ENCODE measurements at regions not wholly inside any gene's neighbourhood (a gene's known extent, or its start where the extent isn't known, plus 50 kb on each side); places are given as distances from the start of the nearest gene placed in this dataset.
A peak's percentile ranks its signal among the peaks of the same experiment; 100 is the strongest.

DNA sequence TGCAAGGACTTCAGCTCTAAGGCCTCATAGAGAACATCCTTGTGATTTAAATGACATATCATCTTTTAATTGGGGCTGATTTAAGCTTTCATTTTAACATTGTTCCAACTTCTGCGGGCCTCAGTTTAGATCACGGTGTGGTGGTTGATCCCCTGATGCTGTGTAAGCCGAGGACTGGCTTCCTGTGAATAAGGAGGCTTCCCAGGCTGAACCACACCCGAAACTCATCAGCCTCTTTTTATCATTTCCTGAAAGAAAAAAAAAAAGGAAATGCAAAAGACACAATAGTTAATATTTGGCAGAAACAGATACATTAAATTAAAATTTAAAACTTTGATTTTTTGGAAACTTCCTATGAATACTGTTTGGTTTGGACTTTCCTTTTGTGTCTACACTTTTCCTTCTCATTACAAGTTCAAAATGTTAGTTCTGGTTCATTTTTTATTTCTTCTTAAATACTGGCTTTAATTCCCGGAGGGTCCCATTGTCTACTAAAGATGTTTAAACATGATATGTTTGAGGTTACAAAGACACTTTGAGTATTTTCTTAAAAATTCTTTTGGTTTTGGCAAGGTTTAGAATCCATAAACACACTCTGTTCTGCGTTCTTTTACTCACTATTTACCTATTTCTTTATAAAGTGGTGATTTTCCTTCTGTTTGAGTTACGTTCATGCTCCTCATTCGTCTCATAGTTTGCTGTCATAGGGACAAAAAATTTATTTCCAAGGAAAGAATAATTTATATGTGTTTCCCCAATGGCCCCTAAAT is 230.0 kb upstream of the SULF2 start:
- DNase-seq (ENCODE audit: low read depth): no peak

DNA sequence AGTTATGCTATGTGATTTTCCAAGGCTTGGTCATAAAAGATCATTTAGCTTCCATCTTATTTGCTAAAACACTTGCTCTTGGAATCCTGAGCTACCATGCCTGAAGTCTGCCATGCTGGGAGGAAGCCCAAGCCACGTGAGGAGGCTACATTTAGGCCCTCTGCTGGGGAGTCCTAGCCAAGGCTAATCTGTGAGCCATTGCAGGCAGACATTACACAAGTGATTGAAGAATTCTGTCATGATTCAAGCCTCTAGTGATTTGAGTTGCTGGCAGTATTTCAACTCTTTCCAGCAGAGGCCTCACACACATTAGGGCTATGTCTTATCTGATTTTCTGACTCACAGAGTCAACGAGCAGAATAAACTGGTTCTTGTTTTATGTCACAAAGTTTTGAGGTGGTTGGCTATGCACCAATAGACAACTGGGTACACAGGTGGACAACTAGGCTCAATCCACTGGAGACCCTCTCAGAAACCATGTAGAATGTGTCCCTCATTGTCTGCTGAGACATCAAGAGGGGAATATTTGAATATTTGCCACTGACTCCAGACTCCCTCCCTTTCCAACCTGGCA is 227.2 kb upstream of the SULF2 start:
- DNase-seq (ENCODE audit: low read depth): peak; percentile 57

DNA sequence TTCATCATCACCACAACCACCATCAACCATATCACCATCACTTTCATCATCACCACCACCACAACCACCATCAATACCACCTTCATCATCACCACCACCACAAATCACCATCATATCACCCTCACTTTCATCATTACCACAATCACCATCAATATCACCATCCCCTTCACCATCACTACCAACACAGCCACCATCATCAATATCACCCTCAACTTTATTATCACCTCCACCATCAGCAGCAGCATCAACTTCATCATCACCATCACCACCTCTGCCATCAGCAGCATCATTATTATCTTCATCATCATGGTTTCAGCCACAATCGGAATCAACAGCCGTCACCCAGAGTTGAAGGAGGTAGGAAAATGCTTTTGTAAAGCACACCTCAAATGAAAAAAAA is 225.7 kb upstream of the SULF2 start:
- DNase-seq (ENCODE audit: low read depth): no peak

DNA sequence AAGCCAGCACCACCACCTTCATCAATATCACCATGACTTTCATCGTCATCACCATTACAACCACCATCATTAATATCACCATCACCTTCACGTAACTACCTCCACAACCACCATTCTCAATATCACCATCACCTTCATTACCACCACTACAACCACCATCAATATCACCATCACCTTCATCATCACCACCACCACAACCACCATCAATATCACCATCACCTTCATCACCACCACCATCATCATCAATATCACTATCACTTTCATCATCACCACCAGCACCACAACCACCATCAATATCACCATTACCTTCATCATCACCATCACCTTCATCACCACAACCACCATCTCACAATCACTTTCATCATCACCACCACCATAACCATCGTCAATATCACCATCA is 225.3 kb upstream of the SULF2 start:
- DNase-seq (ENCODE audit: low read depth): no peak

DNA sequence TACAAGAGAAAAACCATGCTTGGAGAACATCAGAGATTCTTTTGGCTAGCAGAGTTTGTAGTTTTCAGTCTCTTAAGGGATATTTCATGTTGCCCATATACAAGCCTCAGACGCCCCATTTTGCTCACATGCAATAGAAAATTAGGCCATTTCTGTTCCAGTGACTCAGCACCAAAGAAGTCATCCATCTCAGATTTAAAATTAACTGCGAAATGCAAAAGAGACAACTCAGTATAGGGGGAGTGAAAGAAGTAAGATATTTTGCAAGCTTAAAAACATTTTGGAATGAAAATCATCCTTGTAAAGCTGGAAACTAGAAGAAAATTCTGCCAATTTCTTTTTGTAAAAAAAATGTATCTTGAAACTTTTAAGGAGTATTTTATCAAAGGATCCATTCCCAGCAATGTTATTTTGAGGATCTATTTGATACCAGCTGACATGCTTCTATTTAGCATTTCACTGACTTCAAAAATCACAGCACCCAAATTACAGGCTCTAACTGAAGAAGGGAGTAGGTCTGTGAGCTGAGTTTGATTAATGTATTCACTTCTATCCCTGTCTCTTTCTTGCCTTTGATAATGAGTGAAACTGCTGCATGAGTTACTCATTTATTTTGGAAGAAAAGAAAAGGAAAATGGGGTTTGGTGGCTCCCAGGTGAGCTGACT is 223.7 kb upstream of the SULF2 start:
- DNase-seq (ENCODE audit: low read depth): peak; percentile 41

DNA sequence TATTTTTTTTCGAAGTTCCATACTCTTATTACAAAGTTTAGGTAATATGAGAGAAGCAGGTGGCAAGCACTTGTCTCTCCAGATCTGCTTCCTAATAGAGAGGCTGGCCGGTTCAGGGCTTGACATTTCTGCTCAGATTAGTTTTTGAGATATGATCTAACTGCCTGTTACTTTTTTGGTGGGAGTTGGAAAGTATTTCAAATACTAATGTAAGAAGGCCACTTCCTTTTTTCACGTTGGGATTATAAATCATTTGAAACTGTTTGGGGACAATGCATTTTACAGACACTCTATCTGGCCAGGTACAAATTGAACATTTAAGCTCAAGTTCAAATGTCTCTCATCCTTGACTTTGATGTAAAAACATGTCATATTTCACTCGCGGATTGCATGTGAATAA is 222.1 kb upstream of the SULF2 start:
- no peak for DNase-seq (ENCODE audit: low read depth)

DNA sequence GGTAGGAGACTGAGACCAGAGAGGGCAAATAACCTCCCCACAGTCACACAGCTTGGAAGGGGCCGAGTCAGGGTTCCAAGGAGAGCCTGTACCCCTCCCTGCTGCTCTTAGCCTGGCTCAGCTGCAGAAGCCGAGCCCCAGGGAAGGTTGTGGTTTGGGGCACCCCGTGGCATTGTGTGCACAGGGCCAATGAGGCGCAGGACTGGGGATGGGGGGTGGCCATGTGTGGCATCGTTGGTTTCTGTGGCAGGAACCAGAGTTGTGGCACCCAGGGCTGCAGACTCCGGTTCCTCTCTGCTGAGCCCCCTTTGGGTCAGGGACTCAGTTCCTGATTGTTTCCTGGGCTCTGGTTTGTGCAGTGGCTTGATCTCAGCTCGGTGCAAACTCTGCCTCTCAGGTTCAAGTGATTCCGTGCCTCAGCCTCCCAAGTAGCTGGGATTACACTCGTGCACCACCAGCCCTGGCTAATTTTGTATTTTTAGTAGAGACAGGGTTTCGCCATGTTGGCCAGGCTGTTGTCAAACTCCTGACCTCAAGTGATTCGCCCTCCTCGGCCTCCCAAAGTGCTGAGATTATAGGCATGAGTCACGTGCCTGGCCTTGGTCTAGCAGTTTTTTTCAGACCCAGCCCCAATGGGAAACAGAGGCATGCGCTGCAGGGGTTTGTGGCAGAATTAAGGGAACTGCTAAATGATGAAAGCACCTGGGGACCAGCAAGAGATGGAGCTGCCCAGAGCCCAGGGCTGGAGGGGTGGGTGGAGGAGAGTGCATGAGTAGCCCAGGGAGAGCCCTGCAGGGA is 221.0 kb upstream of the SULF2 start:
- DNase-seq (ENCODE audit: low read depth): peak; percentile 41

DNA sequence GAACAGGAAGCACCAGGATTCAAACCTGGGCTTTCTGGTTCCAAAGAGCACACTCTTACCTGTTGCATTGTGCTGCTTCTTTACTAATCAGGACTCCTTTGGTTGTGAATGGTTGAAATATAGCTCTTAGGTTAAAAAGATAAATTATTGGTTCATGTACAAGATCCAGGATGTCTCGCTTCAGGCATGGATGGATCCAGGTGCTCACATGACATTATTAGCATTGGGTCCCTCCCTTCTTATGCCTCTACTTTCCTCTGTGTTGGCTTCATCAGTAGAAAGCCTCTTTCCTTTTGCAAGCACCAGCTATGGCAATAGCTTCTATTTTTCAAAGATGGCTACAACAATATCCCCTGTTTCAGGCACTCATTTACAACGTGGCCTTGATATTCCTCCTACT is 217.7 kb upstream of the SULF2 start:
- no peak for DNase-seq (ENCODE audit: low read depth)

DNA sequence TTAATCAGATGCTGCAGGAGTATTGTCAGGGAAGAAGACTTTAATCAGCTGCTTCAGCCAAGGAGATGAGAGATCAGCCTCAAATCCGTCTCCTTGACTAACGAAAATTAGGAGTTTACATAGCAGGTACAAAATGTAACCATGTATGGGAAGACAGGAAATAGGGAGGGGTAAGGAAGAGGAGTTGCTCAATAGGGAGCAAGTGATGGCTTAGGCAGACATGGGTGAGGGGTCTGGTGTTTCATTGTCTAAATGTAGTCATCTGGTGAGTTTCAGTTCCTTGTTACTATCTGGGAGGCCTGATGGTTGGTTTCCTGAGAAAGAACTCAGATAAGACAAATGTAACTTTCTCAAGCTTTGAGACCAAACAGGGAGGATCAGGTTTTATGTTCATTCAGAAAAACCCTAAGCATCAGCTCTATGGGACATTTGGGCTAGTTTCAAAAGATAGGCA is 217.3 kb upstream of the SULF2 start:
- no peak for DNase-seq (ENCODE audit: low read depth)

DNA sequence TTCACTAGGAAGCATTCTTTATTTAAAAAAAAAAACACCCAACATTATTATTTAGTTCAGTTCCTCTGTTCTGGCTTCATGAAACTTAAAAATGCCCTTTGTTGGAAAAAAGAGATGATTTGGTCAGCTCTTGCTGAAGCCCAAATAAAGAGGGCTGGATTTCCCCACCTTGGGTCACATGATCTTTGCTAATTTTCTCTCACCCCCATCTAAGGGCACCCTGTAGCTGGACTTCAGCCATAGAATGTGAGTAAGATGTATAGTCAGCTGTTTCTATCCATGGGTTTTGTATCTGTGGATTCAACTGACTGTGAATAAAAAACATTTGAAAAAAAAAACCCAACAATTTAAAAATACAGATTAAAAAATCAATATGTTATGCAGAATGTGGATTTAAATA is 213.9 kb upstream of the SULF2 start:
- DNase-seq (ENCODE audit: low read depth): no peak

DNA sequence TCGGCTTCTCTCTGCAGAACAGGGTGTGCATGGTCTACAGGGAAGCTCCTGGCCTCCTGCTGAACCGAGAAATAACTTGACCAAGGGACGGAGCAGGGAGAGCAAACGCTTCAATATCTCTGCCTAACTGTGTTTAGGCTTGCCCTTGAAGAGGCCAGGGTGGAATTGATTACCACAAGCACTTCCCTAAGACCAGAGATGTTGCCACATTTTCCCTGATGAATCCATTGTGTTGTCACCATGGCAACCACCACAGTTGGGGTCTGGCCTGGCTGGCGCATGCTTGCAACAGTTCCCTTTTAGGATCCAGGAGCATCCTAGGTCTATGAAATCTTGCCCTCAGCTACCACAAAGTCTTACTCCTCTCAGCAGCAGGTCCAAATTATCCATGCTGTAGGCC is 213.5 kb upstream of the SULF2 start:
- DNase-seq (ENCODE audit: low read depth): no peak

DNA sequence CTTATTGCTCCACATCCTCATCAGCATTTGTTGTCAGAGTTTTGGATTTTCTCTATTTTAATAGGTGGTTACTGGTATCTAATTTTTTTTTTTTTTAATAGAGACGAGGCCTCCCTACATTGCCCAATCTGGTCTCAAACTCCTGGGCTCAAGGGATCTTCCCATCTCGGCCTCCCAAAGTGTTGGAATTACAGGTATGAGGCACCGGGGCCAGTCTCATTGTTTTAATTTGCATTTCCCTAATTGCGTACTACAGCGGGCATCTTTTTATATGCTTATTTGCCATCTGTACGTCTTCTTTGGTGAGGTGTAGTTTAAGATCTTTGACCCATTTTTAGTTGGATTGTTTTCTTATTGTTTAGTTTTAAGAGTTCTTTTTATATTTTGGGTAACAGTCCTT is 210.4 kb upstream of the SULF2 start:
- no peak for DNase-seq (ENCODE audit: low read depth)

DNA sequence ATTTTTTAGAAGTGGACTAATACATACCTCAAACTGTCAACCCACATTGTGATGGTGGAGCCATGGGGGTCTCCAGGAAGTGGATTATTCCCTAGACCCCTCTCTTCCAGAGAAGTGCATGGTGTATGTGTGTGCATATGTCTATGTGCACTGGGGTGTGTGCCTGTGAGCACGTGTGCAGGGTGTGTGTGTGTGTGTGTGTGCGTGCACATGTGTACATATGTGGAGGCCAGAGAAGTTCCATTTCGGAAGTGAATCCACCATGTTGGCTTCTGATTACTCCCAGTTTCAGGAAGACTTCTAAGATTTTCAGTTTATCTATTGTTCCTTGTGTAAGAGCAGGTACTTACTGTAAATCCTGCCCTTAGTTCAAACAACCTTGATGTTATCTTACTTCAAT is 208.5 kb upstream of the SULF2 start:
- no peak for DNase-seq (ENCODE audit: low read depth)

DNA sequence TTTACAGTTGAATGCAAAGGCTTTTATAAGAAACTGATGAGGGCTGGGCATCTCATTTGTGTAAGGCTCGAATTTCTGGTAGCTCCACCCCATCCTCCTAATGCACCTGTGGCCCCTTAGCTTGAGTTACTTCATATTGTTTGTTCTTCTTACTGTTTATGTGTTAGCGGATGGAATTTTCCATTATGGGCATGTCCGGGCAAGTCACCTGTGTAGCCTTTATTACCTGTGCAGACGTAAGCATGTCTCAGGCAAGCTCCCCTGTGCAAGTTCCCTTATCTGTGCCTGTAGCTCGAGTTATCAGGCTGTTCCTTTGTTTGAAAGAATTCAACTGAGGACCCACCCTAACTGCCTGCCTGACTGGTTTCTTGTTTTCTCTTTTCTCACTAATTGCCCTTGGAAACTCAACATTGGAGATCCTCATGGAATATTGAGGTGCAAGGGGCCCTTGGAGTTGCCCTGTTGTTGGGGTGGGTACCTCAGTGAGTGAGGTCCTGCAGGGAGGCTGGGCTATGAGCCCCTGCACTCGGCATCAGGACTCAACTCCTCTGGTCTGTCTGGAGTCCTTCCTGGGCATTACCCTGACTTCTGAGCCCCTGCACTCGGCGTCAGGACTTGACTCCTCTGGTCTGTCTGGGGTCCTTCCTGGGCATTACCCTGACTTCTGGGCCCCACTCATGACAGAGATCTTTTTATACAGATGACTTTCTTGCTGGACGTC is 207.9 kb upstream of the SULF2 start:
- DNase-seq (ENCODE audit: low read depth): no peak

DNA sequence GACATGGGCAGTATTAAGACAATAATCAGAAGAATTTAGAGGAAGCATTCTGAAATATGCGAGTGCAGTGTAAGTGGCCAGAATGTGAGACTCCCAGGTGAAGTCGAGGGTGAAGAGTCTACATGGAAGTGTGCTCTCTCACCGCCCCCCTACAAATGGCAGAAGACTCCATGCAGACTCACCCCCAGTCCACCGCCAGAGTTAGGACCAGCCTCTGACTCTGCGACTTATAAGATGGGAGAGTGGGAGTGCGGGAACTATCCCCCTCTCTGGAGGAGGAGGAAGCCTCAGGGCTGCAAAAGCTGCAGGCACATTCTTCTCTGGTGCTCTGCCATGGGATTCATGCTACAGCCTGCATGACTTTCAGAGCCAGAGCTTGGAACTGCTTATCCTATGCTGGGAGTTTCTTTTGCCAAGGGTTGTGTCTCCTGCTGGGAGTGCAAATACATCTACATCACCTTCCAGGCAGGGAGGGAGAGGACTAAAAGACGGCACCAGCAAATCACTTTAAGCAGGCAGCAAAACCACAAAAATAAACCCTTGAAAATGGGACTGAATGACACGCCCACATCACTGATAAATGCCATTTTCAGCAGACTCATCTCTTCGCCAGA is 206.7 kb upstream of the SULF2 start:
- DNase-seq (ENCODE audit: low read depth): no peak

DNA sequence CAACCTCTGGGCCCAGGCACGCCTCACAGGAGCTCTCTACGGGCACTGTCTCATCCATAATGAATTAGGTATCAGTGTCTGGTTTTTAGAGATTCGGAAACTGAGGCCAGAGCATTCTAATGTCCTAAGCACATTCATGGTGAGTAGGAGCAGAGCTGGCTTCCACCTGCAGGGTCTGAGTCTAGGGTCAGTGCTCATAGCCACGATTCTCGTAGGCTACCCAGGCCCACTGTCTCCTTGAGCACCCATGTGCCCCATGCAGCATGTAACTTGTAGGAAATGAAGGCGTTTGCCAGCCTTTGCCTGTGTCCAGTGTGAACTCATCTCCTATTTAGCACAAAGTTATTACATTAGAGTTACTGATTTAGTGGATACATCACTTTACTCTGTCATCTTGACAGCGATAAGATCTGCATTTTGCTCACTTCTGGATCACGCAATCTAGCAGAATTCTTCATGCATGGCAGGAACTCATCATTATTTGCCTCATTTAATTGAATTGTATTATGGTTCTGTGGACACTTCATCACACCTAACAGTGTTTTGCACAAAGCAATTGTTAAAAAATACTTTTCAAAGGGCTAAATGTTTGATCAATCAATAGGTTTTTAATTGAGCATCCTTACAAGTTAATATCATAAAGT is 205.3 kb upstream of the SULF2 start:
- DNase-seq (ENCODE audit: low read depth): no peak

DNA sequence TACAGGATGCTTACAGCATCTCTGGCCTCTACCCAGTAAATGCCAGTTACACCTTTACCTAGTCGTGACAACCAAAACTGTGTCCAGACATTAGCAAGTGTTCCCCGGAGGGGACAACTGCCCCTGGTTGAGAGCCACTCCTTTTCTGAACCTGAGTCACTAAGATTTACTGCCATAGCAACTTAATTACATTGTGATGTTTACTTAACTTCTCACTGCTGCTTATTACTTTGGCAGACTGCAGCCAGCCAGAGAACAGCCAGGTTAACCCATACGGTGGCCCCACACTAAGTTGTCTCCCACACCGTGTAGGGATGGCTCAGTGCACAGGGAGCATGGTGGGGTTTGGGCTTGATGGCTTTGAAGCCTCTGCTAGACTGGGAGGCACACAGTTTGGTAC is 204.7 kb upstream of the SULF2 start:
- DNase-seq (ENCODE audit: low read depth): no peak

DNA sequence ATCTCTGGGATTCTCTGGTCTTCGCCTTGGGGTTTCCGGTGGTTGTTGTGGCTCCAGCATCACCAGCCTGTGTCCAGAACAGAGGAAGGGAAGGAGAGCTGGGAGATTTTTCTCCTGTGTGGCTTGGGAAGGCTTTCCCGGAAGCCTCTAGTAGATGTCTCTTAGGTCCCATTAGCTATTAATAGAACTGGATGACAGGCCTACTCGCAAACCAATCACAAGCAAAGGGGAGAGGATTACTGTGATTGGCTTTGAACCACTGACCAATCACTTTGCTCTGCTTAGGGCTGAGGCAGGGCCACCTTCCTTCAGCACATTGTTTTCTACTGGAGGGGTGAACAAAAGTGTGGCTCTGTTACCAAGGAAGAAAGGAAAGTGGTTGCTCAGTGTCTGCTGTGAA is 203.4 kb upstream of the SULF2 start:
- DNase-seq (ENCODE audit: low read depth): no peak

DNA sequence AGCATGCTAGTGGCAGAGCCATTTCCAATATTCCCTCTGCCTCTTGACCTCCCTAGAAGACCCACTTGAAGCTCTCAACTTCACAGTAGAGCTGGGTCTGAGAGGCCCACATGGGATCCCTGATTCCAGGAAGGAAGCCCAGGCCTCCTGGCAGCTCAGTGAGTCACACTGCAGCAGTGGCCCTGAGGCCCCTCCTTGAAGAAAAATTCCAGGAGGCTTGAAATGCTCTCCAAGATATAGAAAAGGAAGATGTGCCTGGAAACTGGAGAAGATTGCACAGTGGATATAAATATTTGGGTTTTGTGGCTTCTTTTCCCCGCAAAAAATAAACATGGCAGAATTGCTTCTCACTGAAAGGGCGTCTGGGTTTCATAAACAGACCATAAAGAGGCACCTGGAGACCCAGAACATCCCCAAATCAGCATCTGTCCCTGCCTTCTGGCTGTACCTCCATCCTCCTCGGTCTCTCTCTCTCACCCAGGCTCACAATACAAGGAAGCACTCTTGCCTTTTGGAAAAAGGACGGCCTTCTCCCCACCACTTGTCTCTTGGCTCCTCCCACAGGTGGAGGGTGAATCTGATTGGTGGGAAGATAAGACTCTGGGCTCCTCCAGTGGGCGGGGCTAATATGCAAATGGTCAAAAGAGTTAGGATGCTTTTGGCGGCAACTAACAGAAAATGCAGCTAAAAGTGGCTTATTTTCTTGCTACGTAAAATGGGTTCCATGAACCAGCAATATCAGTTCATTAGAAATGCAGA is 200.0 kb upstream of the SULF2 start:
- DNase-seq (ENCODE audit: low read depth): no peak

DNA sequence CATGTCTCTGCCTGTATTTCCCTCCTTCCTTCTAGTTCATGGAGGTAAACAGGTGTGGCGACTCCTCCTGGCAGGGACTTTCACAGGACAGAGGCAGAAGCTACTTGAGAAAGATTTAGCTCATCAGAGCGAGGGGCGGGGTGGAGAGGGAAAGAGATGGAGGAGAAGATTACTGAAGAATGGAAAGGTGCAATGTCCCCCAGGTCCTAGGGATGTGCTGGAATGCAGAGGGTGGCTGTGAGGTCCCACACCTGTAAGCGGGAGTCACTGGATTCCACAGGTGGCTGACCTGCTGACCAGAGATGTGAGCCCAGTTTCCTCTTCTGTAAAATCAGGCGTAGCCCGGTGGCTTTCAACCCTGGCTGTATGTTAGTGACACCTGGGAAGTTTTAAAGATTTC is 199.2 kb upstream of the SULF2 start:
- no peak for DNase-seq (ENCODE audit: low read depth)

All from stromal cell of bone marrow (primary cell).